ENCODE measurements at regions not wholly inside any gene's neighbourhood (a gene's known extent, or its start where the extent isn't known, plus 50 kb on each side); places are given as distances from the start of the nearest gene placed in this dataset.
"Not testable (repeated sequence)": the region's sequence is repeated elsewhere in the genome, so short reads cannot be mapped to it uniquely, and the experiment has no call there.

GRCh38 chr2:129828792-129829191, 150.7 kb upstream of the RAB6C start:
- no peak for DNase-seq

- no peak for DNase-seq
Measured at GRCh38 chr2:129829588-129829987, 149.9 kb upstream of the RAB6C start.

- no peak for DNase-seq
Measured at GRCh38 chr2:129831018-129831417, 148.4 kb upstream of the RAB6C start.

GRCh38 chr2:129833465-129833864, 146.0 kb upstream of the RAB6C start:
- DNase-seq = not testable (repeated sequence)

GRCh38 chr2:129847043-129847442, 132.4 kb upstream of the RAB6C start:
- no peak for DNase-seq

- DNase-seq = no peak
Measured at GRCh38 chr2:129849559-129850160, 129.8 kb upstream of the RAB6C start.

- no peak for DNase-seq
Measured at GRCh38 chr2:129857200-129857599, 122.3 kb upstream of the RAB6C start.

- DNase-seq = no peak
Measured at GRCh38 chr2:129859175-129859574, 120.3 kb upstream of the RAB6C start.

- no peak for DNase-seq
Measured at GRCh38 chr2:129860088-129860487, 119.4 kb upstream of the RAB6C start.

- no peak for DNase-seq
Measured at GRCh38 chr2:129861666-129862288, 117.7 kb upstream of the RAB6C start.

GRCh38 chr2:129862668-129863067, 116.8 kb upstream of the RAB6C start:
- DNase-seq = no peak

GRCh38 chr2:129863350-129863749, 116.1 kb upstream of the RAB6C start:
- DNase-seq = no peak

- no peak for DNase-seq
Measured at GRCh38 chr2:129864719-129865118, 114.7 kb upstream of the RAB6C start.

GRCh38 chr2:129865976-129866375, 113.5 kb upstream of the RAB6C start:
- DNase-seq = no peak

GRCh38 chr2:129866391-129866790, 113.1 kb upstream of the RAB6C start:
- no peak for DNase-seq

- no peak for DNase-seq
Measured at GRCh38 chr2:129868151-129868550, 111.3 kb upstream of the RAB6C start.

- no peak for DNase-seq
Measured at GRCh38 chr2:129870685-129871241, 108.7 kb upstream of the RAB6C start.

GRCh38 chr2:129872446-129872845, 107.0 kb upstream of the RAB6C start:
- no peak for DNase-seq

GRCh38 chr2:129876541-129876940, 102.9 kb upstream of the RAB6C start:
- DNase-seq = no peak

- DNase-seq = peak; percentile 81
Measured at GRCh38 chr2:129877289-129877741, 102.2 kb upstream of the RAB6C start.

GRCh38 chr2:129877795-129878775, 101.4 kb upstream of the RAB6C start:
- DNase-seq = no peak

- DNase-seq = no peak
Measured at GRCh38 chr2:129879614-129880180, 99.8 kb upstream of the RAB6C start.

- no peak for DNase-seq
Measured at GRCh38 chr2:129880309-129880708, 99.2 kb upstream of the RAB6C start.
